Testis (tissue), 2 donors: ENCODE measurements at regions not wholly inside any gene's neighbourhood (a gene's known extent, or its start where the extent isn't known, plus 50 kb on each side); places are given as distances from the start of the nearest gene placed in this dataset.

Experiments
- CTCF ChIP-seq, 3 experiments: fragments of 450-650 bp in 2 of 3; fragments of 200-600 bp in 1 of 3; sonication (generic) in 1 of 3; IDR thresholded peaks; one replicate each; pipeline ENCODE4 v1.5.1; 2016 to 2019; ENCODE audit warnings: antibody characterized with exemption in 3 of 3, mild to moderate bottlenecking in 2 of 3, moderate library complexity in 1 of 3
- POLR2A ChIP-seq: fragments of 450-650 bp; IDR thresholded peaks from one replicate; pipeline ENCODE4 v1.6.1; 2017; ENCODE audit warnings: antibody characterized with exemption, mild to moderate bottlenecking, moderate library complexity

- TF ChIP-seq CTCF (IDR thresholded peaks at IDR 0.05) (no peak), POLR2A (no peak)
Observed at GRCh38 chr3:64880916-64881315, 193.1 kb upstream of the ADAMTS9 start.
